RWPE2 (cell line): ENCODE measurements at regions not wholly inside any gene's neighbourhood (a gene's known extent, or its start where the extent isn't known, plus 50 kb on each side); places are given as distances from the start of the nearest gene placed in this dataset.

Source experiments
- ATAC-seq: fragments of 200-7000 bp; cut with Tn5 transposase; 3 replicates; pipeline ENCODE4 v1.9.1; 2021; ENCODE audit warnings: low read depth
- DNase-seq: peaks from one replicate; pipeline ENCODE4 v3.0.0-alpha.2; 2020; ENCODE audit warnings: low spot score
- H3K27ac ChIP-seq: fragments of 450-650 bp; 2 replicates; pipeline ENCODE4 v1.5.1; 2017; ENCODE audit warnings: mild to moderate bottlenecking; ENCODE audit not compliant: poor library complexity, severe bottlenecking
- H3K27me3 ChIP-seq: fragments of 250-450 bp; sonication (Bioruptor Pico); 2 replicates; pipeline ENCODE4 v1.5.1; 2021; ENCODE audit warnings: mild to moderate bottlenecking, moderate library complexity; ENCODE audit not compliant: insufficient read depth, poor library complexity, severe bottlenecking
- H3K36me3 ChIP-seq: fragments of 250-450 bp; sonication (Bioruptor Pico); 2 replicates; pipeline ENCODE4 v1.5.1; 2020; ENCODE audit warnings: low read depth, mild to moderate bottlenecking, moderate library complexity
- H3K4me1 ChIP-seq: fragments of 250-450 bp; sonication (Bioruptor Pico); 2 replicates; pipeline ENCODE4 v1.5.1; 2021; ENCODE audit warnings: mild to moderate bottlenecking, moderate library complexity; ENCODE audit not compliant: insufficient read depth, poor library complexity, severe bottlenecking
- H3K4me3 ChIP-seq: fragments of 250-450 bp; sonication (Bioruptor Pico); 2 replicates; pipeline ENCODE4 v1.5.1; 2021; ENCODE audit warnings: mild to moderate bottlenecking, moderate library complexity; ENCODE audit not compliant: severe bottlenecking
- H3K9me3 ChIP-seq: fragments of 250-450 bp; sonication (Bioruptor Pico); 2 replicates; pipeline ENCODE4 v1.5.1; 2021; ENCODE audit warnings: mild to moderate bottlenecking, moderate library complexity; ENCODE audit not compliant: severe bottlenecking
- TF ChIP-seq, protein P1 (sequence below): fragments of 450-650 bp; IDR thresholded peaks from one replicate; pipeline ENCODE4 v1.5.1; 2017; ENCODE audit warnings: mild to moderate bottlenecking, moderate library complexity; ENCODE audit not compliant: poor library complexity, severe bottlenecking

DNA sequence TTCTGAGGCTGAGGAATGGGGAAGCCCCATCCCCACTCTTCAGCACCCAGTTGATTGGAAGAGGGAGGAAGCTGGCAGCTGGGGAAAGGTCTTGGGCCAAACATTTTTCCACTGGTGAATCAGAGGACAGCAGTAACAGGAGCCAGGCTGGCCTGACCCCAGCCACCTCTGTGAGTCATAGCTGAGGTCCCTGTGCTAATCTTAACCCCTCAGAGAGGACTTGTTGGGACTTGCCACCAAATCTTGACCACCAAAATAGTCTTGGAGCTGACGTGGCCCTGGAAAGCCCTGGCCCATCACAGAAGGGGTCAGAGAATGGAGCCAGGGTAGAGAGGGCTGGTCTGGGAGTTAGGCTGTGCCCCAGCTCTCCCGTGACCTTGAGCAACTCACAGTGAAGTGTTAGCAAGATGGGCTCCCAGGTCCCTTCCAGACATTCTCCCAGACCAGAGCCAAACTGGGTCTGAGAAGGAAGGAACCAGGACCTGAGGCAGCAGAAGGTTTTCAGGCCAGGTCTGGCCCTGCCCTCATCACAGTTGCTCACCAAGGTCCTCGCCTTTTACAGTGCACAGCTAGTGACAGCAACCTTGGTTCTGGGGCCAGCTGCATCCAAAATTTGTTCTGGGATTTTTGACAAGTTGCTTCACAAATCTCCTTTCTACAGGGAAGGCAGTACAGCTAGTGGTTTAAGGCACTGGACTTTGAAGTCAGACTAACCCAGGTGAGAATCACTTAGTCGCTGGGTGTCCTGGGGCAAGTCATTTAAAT lies 266.6 kb downstream of the CYP26B1 start:
- no peak overlapping the region for H3K4me3 ChIP-seq
- peak overlapping the region; percentile 14 for H3K27ac ChIP-seq
- no peaks in the 10 kb centered on the region for H3K36me3 ChIP-seq
- H3K27me3 ChIP-seq = no peaks in the 10 kb centered on the region
- H3K9me3 ChIP-seq = peaks cover 5% of the 10 kb centered on the region
- TF ChIP-seq, protein P1, sequence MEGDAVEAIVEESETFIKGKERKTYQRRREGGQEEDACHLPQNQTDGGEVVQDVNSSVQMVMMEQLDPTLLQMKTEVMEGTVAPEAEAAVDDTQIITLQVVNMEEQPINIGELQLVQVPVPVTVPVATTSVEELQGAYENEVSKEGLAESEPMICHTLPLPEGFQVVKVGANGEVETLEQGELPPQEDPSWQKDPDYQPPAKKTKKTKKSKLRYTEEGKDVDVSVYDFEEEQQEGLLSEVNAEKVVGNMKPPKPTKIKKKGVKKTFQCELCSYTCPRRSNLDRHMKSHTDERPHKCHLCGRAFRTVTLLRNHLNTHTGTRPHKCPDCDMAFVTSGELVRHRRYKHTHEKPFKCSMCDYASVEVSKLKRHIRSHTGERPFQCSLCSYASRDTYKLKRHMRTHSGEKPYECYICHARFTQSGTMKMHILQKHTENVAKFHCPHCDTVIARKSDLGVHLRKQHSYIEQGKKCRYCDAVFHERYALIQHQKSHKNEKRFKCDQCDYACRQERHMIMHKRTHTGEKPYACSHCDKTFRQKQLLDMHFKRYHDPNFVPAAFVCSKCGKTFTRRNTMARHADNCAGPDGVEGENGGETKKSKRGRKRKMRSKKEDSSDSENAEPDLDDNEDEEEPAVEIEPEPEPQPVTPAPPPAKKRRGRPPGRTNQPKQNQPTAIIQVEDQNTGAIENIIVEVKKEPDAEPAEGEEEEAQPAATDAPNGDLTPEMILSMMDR = no peak
- ATAC-seq (peak; percentile 63), DNase-seq (no peak)
- peaks cover 34% of the 10 kb centered on the region for H3K4me1 ChIP-seq

DNA sequence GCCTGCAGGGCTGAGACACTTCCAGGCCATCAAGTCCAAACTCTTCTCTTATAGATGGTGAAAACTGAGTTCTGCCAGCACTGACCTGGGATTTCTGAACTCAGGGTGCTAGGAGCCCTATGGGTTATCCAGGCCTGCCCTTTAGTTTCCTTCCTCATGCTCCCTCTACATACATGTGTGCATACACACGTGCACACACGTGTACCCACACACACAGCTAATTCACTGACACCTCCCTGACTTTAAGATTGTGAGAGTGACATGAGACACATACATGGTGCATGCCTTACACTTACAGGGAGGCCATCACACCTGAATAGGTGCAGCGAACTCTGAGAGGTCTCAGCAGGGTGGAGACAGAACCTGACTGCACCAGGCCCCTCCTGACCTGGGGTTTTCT lies 267.4 kb downstream of the CYP26B1 start:
- DNase-seq (no peak), ATAC-seq (no peak)
- no peaks in the 10 kb centered on the region for H3K36me3 ChIP-seq
- H3K27me3 ChIP-seq = no peaks in the 10 kb centered on the region
- H3K27ac ChIP-seq = peak overlapping the region; percentile 14
- H3K9me3 ChIP-seq = peaks cover 5% of the 10 kb centered on the region
- TF ChIP-seq, protein P1 = no peak
- H3K4me3 ChIP-seq = no peak overlapping the region
- H3K4me1 ChIP-seq = peaks cover 34% of the 10 kb centered on the region

DNA sequence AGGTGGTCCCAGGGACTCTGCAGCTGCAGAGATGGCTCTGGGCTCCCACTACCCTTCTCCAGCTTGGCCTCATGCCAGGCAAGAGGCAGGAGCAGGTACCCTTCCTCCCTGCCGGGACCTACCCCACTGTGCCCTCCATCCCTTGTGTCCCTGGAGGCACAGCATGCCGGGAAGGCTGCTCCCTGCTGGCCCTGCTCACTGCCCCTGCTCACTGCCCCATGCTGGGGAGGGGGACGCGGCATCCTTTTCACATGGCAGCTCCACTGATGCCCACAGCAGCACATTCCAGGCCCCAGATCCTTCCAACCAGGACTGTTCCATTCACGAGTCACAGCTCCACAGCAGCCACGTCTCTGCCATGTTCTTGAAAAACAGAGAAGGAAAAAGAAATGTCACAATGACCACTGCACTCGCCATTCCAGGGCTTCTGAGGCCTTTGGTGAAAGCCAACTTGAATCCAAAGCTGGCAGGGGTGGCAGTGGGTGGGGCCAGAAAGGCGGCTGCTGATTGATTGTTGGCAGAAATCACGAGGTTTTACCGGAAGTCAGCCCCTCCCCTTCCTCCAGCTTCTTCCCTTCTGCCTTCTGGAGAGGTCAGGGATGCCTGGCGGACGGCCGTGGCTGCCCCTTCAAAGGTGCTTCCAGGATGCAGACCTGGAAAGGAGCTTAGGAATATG lies 268.0 kb downstream of the CYP26B1 start:
- ATAC-seq = no peak

DNA sequence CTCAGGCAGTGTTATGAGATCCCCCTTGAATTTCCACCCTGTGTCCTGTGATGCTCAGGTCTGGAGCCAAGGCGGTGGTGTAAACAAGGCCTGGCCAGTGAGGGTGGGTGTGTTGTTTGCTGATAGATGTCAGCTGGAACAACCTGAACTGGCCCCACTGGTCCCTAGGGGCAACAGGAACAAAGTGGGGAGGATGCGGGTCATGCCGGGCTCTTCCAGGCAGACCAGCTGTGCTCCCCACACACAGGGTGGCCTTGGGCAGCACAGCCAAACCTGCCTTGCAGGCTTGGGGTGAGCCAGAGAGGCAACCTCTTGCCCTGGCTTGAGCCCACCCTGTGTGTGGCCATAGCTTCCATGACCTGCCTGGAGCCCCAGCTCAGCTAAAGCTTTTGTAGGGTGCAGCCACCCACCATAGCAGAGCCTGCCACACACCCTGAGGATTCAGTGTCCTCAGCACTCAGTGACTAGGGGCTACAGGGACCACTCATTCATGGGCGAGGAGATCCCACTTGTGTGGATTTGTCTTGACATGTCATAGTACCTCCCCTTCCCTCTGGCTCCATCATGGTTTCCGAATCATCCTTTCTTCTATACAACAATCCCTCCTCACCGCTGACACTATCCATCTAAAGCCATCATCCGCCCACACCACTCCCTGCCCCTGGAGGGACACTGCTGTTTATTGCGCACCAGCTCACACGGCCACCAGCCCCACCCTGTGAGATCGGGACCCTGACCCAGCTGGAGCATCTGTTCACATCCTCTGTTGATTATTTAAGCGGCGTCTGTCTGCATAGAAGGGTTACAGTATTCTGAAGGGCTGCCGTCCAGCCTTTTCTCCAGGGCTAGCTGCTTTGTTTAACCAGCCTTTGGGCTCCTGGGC lies 268.8 kb downstream of the CYP26B1 start:
- ATAC-seq (no peak), DNase-seq (no peak)
- no peaks in the 10 kb centered on the region for H3K27me3 ChIP-seq
- H3K36me3 ChIP-seq = no peaks in the 10 kb centered on the region
- no peak overlapping the region for H3K4me3 ChIP-seq
- H3K4me1 ChIP-seq = peaks cover 29% of the 10 kb centered on the region
- no peaks in the 10 kb centered on the region for H3K9me3 ChIP-seq
- no peak overlapping the region for H3K27ac ChIP-seq
- TF ChIP-seq, protein P1 = no peak

More for the DNA sequence above, 268.0 kb downstream of the CYP26B1 start:
- H3K36me3 ChIP-seq = no peaks in the 10 kb centered on the region
- H3K4me3 ChIP-seq = no peak overlapping the region
- H3K4me1 ChIP-seq = peaks cover 34% of the 10 kb centered on the region
- H3K27me3 ChIP-seq = no peaks in the 10 kb centered on the region
- peaks cover 3% of the 10 kb centered on the region for H3K9me3 ChIP-seq
- TF ChIP-seq, protein P1 = no peak
- no peak overlapping the region for H3K27ac ChIP-seq
- no peak for DNase-seq
